GM10266 (cell line): ENCODE measurements at regions not wholly inside any gene's neighbourhood (a gene's known extent, or its start where the extent isn't known, plus 50 kb on each side); places are given as distances from the start of the nearest gene placed in this dataset.

Source experiments
- DNase-seq: peaks from one replicate; pipeline ENCODE4 v3.0.0; 2012; ENCODE audit errors: extremely low spot score
- TF ChIP-seq, protein P1 (sequence below): IDR thresholded peaks from 2 replicates; pipeline ENCODE4 v1.5.1; 2012; ENCODE audit warnings: mild to moderate bottlenecking, low read depth; ENCODE audit not compliant: control insufficient read depth, insufficient read depth; ENCODE audit errors: missing control alignments

GRCh38 chr5:123266365-123266764, 156.8 kb downstream of the CEP120 start:
- TF ChIP-seq, protein P1, sequence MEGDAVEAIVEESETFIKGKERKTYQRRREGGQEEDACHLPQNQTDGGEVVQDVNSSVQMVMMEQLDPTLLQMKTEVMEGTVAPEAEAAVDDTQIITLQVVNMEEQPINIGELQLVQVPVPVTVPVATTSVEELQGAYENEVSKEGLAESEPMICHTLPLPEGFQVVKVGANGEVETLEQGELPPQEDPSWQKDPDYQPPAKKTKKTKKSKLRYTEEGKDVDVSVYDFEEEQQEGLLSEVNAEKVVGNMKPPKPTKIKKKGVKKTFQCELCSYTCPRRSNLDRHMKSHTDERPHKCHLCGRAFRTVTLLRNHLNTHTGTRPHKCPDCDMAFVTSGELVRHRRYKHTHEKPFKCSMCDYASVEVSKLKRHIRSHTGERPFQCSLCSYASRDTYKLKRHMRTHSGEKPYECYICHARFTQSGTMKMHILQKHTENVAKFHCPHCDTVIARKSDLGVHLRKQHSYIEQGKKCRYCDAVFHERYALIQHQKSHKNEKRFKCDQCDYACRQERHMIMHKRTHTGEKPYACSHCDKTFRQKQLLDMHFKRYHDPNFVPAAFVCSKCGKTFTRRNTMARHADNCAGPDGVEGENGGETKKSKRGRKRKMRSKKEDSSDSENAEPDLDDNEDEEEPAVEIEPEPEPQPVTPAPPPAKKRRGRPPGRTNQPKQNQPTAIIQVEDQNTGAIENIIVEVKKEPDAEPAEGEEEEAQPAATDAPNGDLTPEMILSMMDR, result no peak
- DNase-seq, result no peak

GRCh38 chr5:123265551-123265950, 157.7 kb downstream of the CEP120 start:
- DNase-seq, result no peak
- TF ChIP-seq, protein P1, result no peak

- no peak for DNase-seq
Measured at GRCh38 chr5:123264394-123264793, 158.8 kb downstream of the CEP120 start.

GRCh38 chr5:123263859-123264258, 159.3 kb downstream of the CEP120 start:
- no peak for DNase-seq
- TF ChIP-seq, protein P1, result no peak

More at GRCh38 chr5:123264394-123264793, 158.8 kb downstream of the CEP120 start:
- TF ChIP-seq, protein P1, result no peak

- TF ChIP-seq, protein P1, result no peak
Measured at GRCh38 chr5:123262216-123262823, 160.9 kb downstream of the CEP120 start.

DNA sequence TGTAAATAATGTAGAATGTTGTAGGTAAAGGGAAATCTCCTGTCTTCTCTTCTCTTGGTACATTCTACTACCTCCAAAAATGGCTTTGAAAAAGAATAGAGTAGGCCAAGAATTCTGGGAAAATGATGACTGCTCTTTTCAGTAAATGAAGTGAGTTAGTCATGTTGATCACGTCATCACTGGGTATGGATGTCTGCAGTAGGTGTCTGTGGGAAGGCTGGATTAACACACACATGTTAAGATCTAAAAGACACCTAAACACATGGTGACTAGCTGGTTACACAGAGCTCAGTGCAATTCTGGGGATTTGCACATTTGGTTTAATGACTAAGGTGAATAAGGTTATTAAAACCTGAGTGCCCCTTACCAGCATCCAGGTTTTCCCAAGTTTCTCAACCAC, 161.5 kb downstream of the CEP120 start:
- no peak for DNase-seq
- TF ChIP-seq, protein P1, result no peak

More at GRCh38 chr5:123262216-123262823, 160.9 kb downstream of the CEP120 start:
- DNase-seq, result no peak

GRCh38 chr5:123249446-123249845, 160.4 kb downstream of the PRDM6 start:
- TF ChIP-seq, protein P1, result no peak
- DNase-seq, result no peak
